Hematopoietic multipotent progenitor cell treated with erythropoietin and hydrocortisone succinate and interleukin-3 and kit ligand, for 15 days (in vitro differentiated cells): ENCODE measurements at regions not wholly inside any gene's neighbourhood (a gene's known extent, or its start where the extent isn't known, plus 50 kb on each side); places are given as distances from the start of the nearest gene placed in this dataset.
"Not testable (repeated sequence)": the region's sequence is repeated elsewhere in the genome, so short reads cannot be mapped to it uniquely, and the experiment has no call there.

ENCODE experiments used
- DNase-seq: peaks from one replicate; pipeline ENCODE4 v3.0.0-alpha.2; 2015; ENCODE audit warnings: low spot score

DNA sequence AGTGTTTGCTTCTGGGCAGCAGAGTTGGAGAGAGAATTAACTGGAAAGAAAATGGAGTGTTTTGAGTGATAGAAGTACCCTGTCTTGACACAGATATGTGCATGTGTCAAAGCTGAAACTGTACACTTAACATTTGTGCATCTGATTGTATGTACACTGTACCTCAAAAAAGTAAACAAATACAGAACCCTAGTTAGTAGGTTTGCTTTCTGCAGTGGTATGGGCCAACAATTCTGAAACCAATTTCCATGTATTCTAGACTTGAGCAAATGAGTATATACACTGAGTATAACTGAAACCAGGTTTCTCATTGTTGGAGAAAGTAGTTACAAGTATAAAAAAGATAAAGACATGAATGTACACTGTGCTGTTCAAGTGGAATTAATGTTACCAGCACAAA is 52.4 kb downstream of the ELAPOR2 start:
- DNase-seq, result no peak

DNA sequence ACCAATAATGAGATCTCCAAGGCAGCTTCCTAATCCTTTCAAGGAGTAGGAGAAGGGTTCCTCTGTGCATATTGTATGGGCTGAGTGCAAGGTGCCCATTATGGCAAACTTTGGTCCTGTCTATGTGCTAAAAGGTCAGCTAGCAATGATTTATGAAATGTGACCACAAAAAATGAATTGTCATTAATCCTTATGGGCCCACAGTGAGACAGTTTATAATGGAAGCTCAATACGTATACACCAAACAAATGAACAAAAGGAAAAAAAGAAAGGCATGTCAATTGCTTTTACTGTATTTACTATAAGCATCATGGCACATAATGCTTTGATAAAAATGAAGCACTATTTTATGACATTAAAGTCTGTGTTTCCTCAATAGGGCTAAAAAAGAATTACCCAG is 54.5 kb downstream of the ELAPOR2 start:
- DNase-seq, result no peak

DNA sequence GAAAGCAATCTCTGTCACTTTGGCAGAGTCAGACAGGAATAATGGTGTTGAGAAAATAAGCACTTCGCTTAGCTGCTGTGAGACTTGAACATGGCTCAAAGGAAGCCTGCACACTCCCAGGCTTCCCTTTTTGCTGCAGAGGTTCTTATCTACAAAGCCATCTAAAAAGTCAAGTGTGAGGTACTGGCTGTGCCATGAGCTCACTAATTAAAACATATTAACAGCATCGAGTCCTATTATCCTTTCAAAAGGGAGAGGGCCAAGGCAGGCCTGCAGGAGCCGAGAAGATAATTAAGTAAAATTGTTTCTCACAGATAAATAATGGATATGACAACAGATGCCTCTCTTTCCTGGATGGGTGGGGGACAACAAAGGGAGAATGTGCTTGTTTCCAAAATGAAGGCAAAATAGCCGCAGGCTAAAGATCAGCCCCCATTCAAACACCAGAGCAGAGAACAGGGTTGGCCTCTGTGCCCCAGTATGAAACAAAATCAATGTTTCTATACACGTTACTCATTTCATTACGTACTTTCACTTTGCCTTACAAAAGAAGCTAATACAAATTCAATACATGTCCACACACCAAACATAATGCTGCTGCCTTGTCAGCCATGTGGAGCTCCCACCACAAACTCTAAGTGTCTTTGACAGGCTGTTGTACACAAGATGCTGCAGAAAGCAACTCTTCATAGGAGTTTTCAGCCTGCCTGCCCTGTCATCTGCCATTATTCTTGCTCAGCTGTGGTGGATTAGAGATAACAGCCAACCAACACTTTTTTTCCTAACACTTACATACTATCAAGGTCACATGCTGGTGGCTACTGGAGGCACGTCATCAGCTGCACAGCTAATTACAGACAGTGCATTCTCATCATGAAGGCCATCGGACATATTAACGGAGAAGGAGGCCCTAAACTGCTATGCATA is 55.3 kb downstream of the ELAPOR2 start:
- DNase-seq, result no peak

GRCh38 chr7:87001214-87001613 is 58.2 kb downstream of the ELAPOR2 start:
- DNase-seq, result no peak

DNA sequence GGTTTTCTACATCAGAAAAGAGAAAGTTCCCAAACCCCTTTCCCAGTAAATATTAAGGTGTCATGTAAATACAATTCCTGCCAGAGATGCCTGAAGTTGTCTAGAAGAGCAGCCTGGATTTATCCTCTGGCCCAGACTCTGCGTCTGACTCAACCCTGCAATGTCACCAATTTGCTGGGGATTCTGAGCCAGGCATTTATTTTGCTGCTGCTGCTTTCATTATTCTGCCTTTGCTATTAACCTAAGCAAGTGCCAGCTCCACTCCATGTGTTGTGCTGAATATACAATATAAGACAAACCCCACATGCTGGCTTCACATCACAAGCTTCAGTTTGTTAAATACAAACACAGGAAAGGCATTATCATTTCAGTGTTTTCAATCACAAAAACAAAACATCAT is 59.1 kb downstream of the ELAPOR2 start:
- DNase-seq, result no peak

DNA sequence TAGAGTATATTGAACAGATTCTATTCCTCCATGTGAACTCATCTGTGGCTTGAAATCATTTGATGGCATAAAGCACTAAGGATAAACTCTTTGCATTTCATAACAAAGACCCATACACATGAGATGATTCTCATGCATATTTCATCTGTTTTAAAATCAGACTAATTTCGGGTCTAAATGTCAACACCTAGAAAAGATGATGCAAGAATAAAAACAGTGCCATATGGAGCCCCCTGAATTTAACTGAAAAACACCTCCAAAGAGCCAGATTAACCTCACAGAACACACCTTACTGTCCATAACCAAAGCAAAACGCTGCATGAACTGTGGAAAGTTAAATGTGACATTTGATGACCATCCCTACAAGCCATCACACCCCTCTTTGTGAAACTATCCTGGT is 59.7 kb downstream of the ELAPOR2 start:
- no peak for DNase-seq

- no peak for DNase-seq
Observed at GRCh38 chr7:86995814-86996213, 63.6 kb downstream of the ELAPOR2 start.

- DNase-seq, result no peak
Observed at GRCh38 chr7:86995052-86995725, 64.3 kb downstream of the ELAPOR2 start.

DNA sequence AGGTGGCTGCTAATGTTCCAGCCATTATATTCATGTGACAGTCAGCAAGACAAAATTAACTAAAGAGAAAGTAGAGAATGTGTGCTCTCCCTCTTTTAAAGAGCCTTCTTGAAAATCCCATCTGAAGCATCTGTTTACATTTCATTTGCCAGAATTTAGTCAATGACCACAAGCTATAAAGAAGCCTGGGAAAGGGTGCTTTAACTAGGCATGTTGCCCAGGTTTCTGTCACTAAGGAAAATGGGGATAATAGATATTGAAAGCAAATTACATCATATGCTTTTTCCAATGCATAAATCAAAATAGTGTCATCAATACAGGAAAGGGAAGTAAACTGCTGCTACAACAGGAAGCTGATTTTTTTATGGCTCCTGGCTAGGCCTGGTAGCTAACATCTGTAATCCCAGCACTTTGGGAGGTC is 67.7 kb downstream of the ELAPOR2 start:
- DNase-seq, result no peak

DNA sequence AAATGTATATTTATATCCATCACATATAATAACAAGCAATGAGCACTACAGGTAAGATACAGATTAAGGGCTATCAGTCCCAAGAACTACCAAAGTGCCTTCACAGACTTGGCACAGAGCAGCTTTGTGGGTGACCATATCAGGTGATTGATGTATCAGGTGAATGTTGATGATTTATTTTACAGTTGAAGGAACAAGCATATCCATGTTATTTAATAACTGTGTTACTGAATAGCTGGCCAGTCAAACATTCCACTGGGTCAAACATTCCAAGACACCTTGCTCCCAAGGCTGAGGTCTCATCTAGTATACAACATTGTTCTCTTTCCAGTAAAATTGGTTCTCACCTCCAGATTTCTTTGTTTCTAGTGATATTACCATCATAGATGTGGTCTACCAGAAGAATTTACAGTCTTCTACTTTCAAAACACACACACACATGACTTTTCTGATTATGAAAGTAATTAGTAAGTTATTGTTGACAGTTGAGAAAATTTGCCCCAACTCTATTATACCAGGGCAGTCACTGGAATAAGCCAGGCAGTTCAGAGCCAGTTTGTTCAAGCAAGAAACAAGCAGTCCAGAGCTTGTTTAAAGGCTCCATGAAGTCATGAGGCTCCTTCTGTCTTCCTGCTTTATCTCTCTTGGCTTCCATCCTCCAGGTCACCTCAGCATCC is 68.2 kb downstream of the ELAPOR2 start:
- DNase-seq, result no peak

DNA sequence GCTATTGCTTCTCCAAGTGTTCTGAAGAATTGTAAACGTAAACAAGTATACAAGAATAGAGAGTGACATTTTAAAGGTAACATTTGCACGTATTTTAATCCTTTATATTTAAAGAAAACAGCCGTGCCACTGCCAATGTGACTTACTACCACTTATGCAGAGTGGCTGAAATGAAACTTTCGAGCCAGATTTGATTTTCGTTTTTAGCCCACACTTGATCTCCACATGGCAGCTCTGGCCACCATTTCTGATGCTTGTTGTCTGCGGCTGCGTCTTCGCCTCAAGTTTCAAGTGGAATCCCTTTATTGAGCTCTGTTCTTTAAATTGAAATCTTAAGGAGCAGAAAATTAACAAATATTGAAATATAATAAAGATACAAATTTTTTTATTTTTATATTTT is 70.0 kb downstream of the ELAPOR2 start:
- no peak for DNase-seq

DNA sequence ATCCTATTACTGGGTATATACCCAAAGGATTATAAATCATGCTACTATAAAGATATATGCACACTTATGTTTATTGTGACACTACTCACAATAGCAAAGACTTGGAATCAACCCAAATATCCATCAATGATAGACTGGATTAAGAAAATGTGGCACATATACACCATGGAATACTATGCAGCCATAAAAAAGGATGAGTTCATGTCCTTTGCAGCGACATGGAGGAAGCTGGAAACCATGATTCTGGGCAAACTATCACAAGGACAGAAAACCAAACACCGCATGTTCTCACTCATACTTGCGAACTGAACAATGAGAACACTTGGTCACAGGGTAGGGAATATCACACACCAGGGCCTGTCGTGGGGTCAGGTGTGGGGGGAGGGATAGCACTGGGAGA is 71.6 kb downstream of the ELAPOR2 start:
- not testable (repeated sequence) for DNase-seq

- not testable (repeated sequence) for DNase-seq
Observed at GRCh38 chr7:86987358-86987757, 72.1 kb downstream of the ELAPOR2 start.

DNA sequence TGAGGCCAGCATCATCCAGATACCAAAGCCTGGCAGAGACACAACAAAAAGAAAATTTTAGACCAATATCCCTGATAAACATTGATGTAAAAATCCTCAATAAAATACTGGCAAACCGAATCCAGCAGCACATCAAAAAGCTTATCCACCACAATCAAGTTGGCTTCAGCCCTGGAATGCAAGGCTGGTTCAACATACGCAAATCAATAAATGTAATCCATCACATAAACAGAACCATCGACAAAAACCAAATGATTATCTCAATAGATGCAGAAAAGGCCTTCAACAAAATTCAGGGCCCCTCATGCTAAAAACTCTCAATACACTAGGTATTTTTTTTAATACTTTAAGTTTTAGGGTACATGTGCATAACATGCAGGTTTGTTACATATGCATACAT is 74.1 kb downstream of the ELAPOR2 start:
- DNase-seq, result not testable (repeated sequence)

DNA sequence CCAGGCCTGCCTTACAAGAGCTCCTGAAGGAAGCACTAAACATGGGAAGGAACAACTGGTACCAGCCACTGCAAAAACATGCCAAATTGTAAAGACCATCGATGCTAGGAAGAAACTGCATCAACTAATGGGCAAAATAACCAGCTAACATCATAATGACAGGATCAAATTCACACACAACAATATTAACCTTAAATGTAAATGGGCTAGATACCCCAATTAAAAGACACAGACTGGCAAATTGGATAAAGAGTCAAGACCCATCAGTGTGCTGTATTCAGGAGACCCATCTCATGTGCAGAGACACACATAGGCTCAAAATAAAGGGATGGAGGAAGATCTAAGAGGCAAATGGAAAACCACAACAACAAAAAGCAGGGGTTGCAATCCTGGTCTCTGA is 75.8 kb downstream of the ELAPOR2 start:
- not testable (repeated sequence) for DNase-seq

GRCh38 chr7:86981937-86982336 is 77.5 kb downstream of the ELAPOR2 start:
- not testable (repeated sequence) for DNase-seq

DNA sequence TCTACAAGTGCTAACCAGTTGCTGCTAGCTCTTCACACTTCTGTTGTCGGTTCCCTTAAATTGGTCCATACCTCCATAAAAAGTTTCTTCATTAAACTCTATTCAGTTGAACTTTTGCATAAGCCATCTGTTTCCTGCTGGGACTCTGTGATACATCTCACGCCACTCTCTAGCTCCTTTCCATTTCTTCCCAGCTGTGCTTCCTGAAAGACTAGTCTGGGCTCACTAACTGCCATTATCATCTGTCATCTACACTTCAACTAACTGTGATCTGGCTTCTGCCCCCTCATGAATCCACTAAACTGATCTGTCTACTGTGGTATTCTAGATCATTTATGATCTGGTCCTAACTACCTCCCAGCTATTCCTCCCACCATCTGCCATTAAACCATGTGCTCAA is 78.3 kb downstream of the ELAPOR2 start:
- DNase-seq, result no peak

GRCh38 chr7:86980223-86980622 is 79.2 kb downstream of the ELAPOR2 start:
- no peak for DNase-seq

DNA sequence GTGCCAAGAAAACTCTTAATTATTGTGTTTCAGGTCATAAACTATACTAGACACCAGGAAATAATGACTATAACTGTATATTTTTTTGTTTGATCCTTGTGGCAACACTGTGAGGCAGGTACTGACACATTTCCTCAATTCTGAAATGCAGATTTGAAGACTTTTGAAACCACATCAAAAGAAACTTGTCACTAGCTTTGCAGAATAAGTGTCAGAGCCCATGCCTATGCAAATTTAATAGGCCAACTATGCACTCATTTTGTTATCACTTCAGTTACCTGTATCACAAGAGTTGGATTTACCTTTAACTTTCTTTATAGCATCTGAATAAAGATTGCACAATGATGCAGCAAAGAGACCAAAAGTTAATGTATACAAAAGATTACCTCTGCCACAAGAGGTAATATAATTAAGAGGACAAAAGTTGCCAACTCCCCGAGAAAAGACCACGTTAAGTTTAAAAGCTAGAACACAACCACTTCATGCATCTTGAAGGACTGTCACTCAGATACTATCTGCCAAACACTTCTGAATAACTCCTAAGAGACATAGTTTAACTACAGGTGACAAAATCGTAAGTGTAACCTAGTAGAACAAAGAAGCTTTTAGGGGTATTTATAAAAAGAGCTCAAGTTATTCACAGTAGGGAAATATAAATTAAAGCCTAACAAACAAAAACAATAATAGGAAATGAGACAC is 80.5 kb downstream of the ELAPOR2 start:
- no peak for DNase-seq

- no peak for DNase-seq
Observed at GRCh38 chr7:86976958-86977357, 82.5 kb downstream of the ELAPOR2 start.

GRCh38 chr7:86975914-86976313 is 83.5 kb downstream of the ELAPOR2 start:
- no peak for DNase-seq

- no peak for DNase-seq
Observed at GRCh38 chr7:86975449-86975848, 84.0 kb downstream of the ELAPOR2 start.
